H1 (cell line): ENCODE measurements at regions not wholly inside any gene's neighbourhood (a gene's known extent, or its start where the extent isn't known, plus 50 kb on each side); places are given as distances from the start of the nearest gene placed in this dataset.
"Not testable (repeated sequence)": the region's sequence is repeated elsewhere in the genome, so short reads cannot be mapped to it uniquely, and the experiment has no call there.

Source experiments
- CTCF ChIA-PET: fragments of 300-600 bp; sonication (Branson Sonifier 250); formaldehyde crosslinking; loops from one replicate; lab custom pipeline; 2021; ENCODE audit not compliant: partially characterized antibody; lab: Charles Lee
- POLR2A ChIA-PET: fragments of 300-600 bp; sonication (Branson Sonifier 250); formaldehyde crosslinking; loops from one replicate; lab custom pipeline; 2021; ENCODE audit warnings: inconsistent platforms; ENCODE audit not compliant: partially characterized antibody; lab: Charles Lee
- DNase-seq, 2 experiments: peaks; one replicate each; pipeline versions ENCODE4 v3.0.0 to v3.0.0-alpha.2; 2010 to 2022; ENCODE audit warnings: low spot score in 2 of 2, low read depth in 1 of 2, mixed read lengths in 1 of 2
- FAIRE-seq: peaks from 2 replicates; lab custom pipeline; 2011; peaks lifted over from hg19 to GRCh38; lab: Jason Lieb, UNC
- H2AFZ ChIP-seq: 2 replicates; pipeline ENCODE4 v1.8.1; 2012; ENCODE audit warnings: low read length, inconsistent platforms
- H2AK5ac ChIP-seq: 2 replicates; pipeline ENCODE4 v1.6.1; 2013; ENCODE audit warnings: low read depth, low read length
- H2BK120ac ChIP-seq: replicated peaks from 2 replicates; pipeline ENCODE3; 2013; ENCODE audit warnings: low read depth, low read length, inconsistent platforms
- H2BK12ac ChIP-seq: 2 replicates; pipeline ENCODE4 v1.6.1; 2013; ENCODE audit warnings: low read depth, low read length
- H2BK15ac ChIP-seq: 2 replicates; pipeline ENCODE4 v1.6.1; 2013; ENCODE audit warnings: low read length
- H2BK20ac ChIP-seq: 2 replicates; pipeline ENCODE4 v1.6.1; 2013; ENCODE audit warnings: low read length
- H2BK5ac ChIP-seq: 2 replicates; pipeline ENCODE4 v1.6.1; 2013; ENCODE audit warnings: low read depth, low read length
- H3K14ac ChIP-seq: 2 replicates; pipeline ENCODE4 v1.6.1; 2013; ENCODE audit warnings: inconsistent platforms; ENCODE audit not compliant: insufficient read length
- H3K18ac ChIP-seq: 2 replicates; pipeline ENCODE4 v1.6.1; 2013; ENCODE audit warnings: low read length; ENCODE audit errors: extremely low read depth
- H3K23ac ChIP-seq: 2 replicates; pipeline ENCODE4 v1.6.1; 2013; ENCODE audit warnings: inconsistent platforms; ENCODE audit not compliant: insufficient read length
- H3K23me2 ChIP-seq: 2 replicates; pipeline ENCODE4 v1.6.1; 2013; ENCODE audit warnings: low read depth, low read length
- H3K27ac ChIP-seq: 2 replicates; pipeline ENCODE4 v1.6.1; 2011; ENCODE audit warnings: low read depth, low read length, inconsistent platforms
- H3K27me3 ChIP-seq, 4 experiments: replicated peaks in 1 of 4; 1 replicate in 1 of 4; 2 replicates in 3 of 4; pipeline versions ENCODE4 v1.6.1 to v1.8.1; 2011 to 2013; ENCODE audit warnings: low read length in 3 of 4, mild to moderate bottlenecking in 3 of 4, inconsistent platforms in 2 of 4, mixed read lengths in 2 of 4, moderate library complexity in 1 of 4; ENCODE audit not compliant: control insufficient read depth in 3 of 4, insufficient read depth in 3 of 4; ENCODE audit errors: extremely low read depth in 1 of 4
- H3K36me3 ChIP-seq, 4 experiments: 2 replicates each; pipeline versions ENCODE4 v1.6.1 to v1.8.1; 2011 to 2013; ENCODE audit warnings: mild to moderate bottlenecking in 4 of 4, low read length in 3 of 4, moderate library complexity in 2 of 4, control low read depth in 1 of 4, inconsistent platforms in 1 of 4; ENCODE audit not compliant: insufficient read depth in 4 of 4, control insufficient read depth in 2 of 4
- H3K4ac ChIP-seq: replicated peaks from 2 replicates; pipeline ENCODE3; 2013; ENCODE audit warnings: low read length, low read depth, mixed read lengths, inconsistent platforms; ENCODE audit not compliant: insufficient read length
- H3K4me1 ChIP-seq, 4 experiments: replicated peaks in 1 of 4; 1 replicate in 1 of 4; 2 replicates in 3 of 4; pipeline versions ENCODE4 v1.6.1 to v1.8.1; 2011 to 2013; ENCODE audit warnings: low read length in 3 of 4, inconsistent platforms in 2 of 4, mixed read lengths in 1 of 4; ENCODE audit not compliant: insufficient read depth in 4 of 4, control insufficient read depth in 3 of 4
- H3K4me2 ChIP-seq, 2 experiments: 2 replicates each; pipeline versions ENCODE4 v1.6.1 to v1.8.1; 2011 to 2013; ENCODE audit warnings: low read depth in 2 of 2, low read length in 2 of 2, control low read depth in 1 of 2, inconsistent platforms in 1 of 2, mild to moderate bottlenecking in 1 of 2; ENCODE audit not compliant: insufficient read depth in 1 of 2
- H3K4me3 ChIP-seq, 4 experiments: fragments of 200-600, 300-600 bp in 1 of 4; sonication (generic), shearing (Covaris generic), sonication (Bioruptor Twin) in 1 of 4; 2 replicates each; pipeline versions ENCODE4 v1.5.1 to v1.8.1; 2011 to 2016; ENCODE audit warnings: low read length in 4 of 4, low read depth in 3 of 4, control low read depth in 2 of 4, inconsistent platforms in 2 of 4, mild to moderate bottlenecking in 2 of 4, mixed read lengths in 1 of 4, moderate library complexity in 1 of 4; ENCODE audit not compliant: insufficient read depth in 2 of 4; ENCODE audit errors: extremely low read depth in 1 of 4
- H3K56ac ChIP-seq: replicated peaks from 2 replicates; pipeline ENCODE3; 2013; ENCODE audit warnings: low read depth, mild to moderate bottlenecking, mixed read lengths, low read length, inconsistent platforms; ENCODE audit not compliant: insufficient read length
- H3K79me1 ChIP-seq: 2 replicates; pipeline ENCODE4 v1.6.1; 2013; ENCODE audit warnings: low read depth, low read length, control low read depth
- H3K79me2 ChIP-seq, 2 experiments: 2 replicates each; pipeline versions ENCODE4 v1.6.1 to v1.8.1; 2012 to 2013; ENCODE audit warnings: low read length in 2 of 2, mild to moderate bottlenecking in 2 of 2, inconsistent platforms in 1 of 2; ENCODE audit not compliant: insufficient read depth in 2 of 2, control insufficient read depth in 1 of 2
- H3K9ac ChIP-seq, 4 experiments: replicated peaks in 1 of 4; 1 replicate in 1 of 4; 2 replicates in 3 of 4; pipeline versions ENCODE4 v1.6.1 to v1.8.1; 2011 to 2013; ENCODE audit warnings: low read depth in 3 of 4, low read length in 3 of 4, control low read depth in 2 of 4, mild to moderate bottlenecking in 2 of 4, moderate library complexity in 2 of 4, inconsistent platforms in 1 of 4; ENCODE audit errors: extremely low read depth in 1 of 4
- H3K9me3 ChIP-seq, 2 experiments: 2 replicates each; pipeline versions ENCODE4 v1.6.1 to v1.8.1; 2012 to 2013; ENCODE audit warnings: mild to moderate bottlenecking in 2 of 2, moderate library complexity in 2 of 2, control low read depth in 1 of 2, inconsistent platforms in 1 of 2, low read depth in 1 of 2, low read length in 1 of 2, mixed read lengths in 1 of 2; ENCODE audit not compliant: insufficient read depth in 2 of 2
- H4K20me1 ChIP-seq, 2 experiments: replicated peaks in 1 of 2; 2 replicates each; pipeline versions ENCODE3 to v1.8.1; 2011 to 2013; ENCODE audit warnings: inconsistent platforms in 2 of 2, low read length in 2 of 2, mild to moderate bottlenecking in 1 of 2; ENCODE audit not compliant: insufficient read depth in 2 of 2, control insufficient read depth in 1 of 2
- H4K5ac ChIP-seq: 2 replicates; pipeline ENCODE4 v1.6.1; 2013; ENCODE audit warnings: low read length, low read depth, mixed read lengths, inconsistent platforms; ENCODE audit not compliant: insufficient read length
- H4K8ac ChIP-seq: 2 replicates; pipeline ENCODE4 v1.8.0; 2013; ENCODE audit warnings: mild to moderate bottlenecking, moderate library complexity, low read length, inconsistent platforms; ENCODE audit not compliant: insufficient read depth; ENCODE audit errors: extremely low read depth
- H4K91ac ChIP-seq: replicated peaks from 2 replicates; pipeline ENCODE3; 2013; ENCODE audit warnings: low read length, mixed read lengths, inconsistent platforms; ENCODE audit not compliant: insufficient read length
- WGBS, 2 experiments: shearing (Covaris generic) in 1 of 2; methylation state at CpG; one replicate each; pipeline versions ENCODE4 v1.1.6 to v1.1.7; 2013 to 2015; ENCODE audit warnings: low lambda C conversion rate in 2 of 2, mixed read lengths in 2 of 2, inconsistent platforms in 1 of 2, low coverage in 1 of 2, missing lambda C conversion rate in 1 of 2; ENCODE audit not compliant: insufficient replicate concordance in 2 of 2, insufficient coverage in 1 of 2, insufficient read length in 1 of 2; ENCODE audit errors: extremely low coverage in 1 of 2, missing lambda C conversion rate in 1 of 2; 5-methylcytosine and 5-hydroxymethylcytosine counted together

DNA sequence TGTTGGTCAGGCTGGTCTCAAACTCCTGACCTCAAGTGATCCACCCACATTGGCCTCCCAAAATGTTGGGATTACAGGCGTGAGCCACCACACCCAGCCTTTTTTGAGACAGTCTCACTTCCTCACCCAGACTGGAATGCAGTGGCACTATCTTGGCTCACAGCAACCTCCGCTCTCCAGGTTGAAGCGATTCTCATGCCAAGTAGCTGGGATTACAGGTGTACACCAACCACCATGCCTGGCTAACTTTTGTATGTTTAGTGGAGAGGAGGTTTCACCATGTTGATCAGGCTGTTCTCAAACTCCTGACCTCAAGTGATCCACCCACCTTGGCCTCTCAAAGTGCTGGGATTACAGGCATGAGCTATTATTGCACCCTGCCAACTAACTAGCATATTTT, 75.4 kb downstream of the C9orf152 start:
- not testable (repeated sequence) for H4K5ac ChIP-seq, H3K4me3 ChIP-seq, H4K91ac ChIP-seq, H2BK120ac ChIP-seq, H3K14ac ChIP-seq, H2BK15ac ChIP-seq, H3K9ac ChIP-seq, H2AFZ ChIP-seq, DNase-seq, H4K20me1 ChIP-seq, H2BK20ac ChIP-seq, H3K27ac ChIP-seq, FAIRE-seq, H3K23me2 ChIP-seq, H3K23ac ChIP-seq, H3K27me3 ChIP-seq, H3K4me2 ChIP-seq, H3K4ac ChIP-seq, H4K8ac ChIP-seq, H3K18ac ChIP-seq, H2BK5ac ChIP-seq, H3K79me1 ChIP-seq, H3K56ac ChIP-seq, H3K9me3 ChIP-seq
- H2AK5ac ChIP-seq, result peak overlapping the region; percentile 33; the same call in 1 of the 2 replicates
- peaks cover 5 to 28% (median 21%) of the 10 kb centered on the region in 4 experiments for H3K4me1 ChIP-seq
- ChIA-PET CTCF (interaction anchor here (0.5 to 2.0 kb wide), 8 partner anchors 12 to 231 kb away, joined by 3 to 6 read pairs (median 4); no protein-coding TSS in a partner anchor), POLR2A (interaction anchor here (0.6 kb wide), 1 partner anchor 44 kb away, joined by 3 read pairs; no protein-coding TSS in a partner anchor)
- H3K36me3 ChIP-seq, result peaks cover 0 to 16% (median 9%) of the 10 kb centered on the region in 4 experiments; a peak in 5 of 8 replicates
- H3K79me2 ChIP-seq, result peaks cover 0 to 49% of the 10 kb centered on the region in 2 experiments; a peak in 2 of 4 replicates
- WGBS, 2 experiments, result 93% methylated on average over 3 of the region's 3 CpGs; no CpG with 5 or more reads in 1 of the 2 experiments
- H2BK12ac ChIP-seq, result peak overlapping the region; percentile 78
